Cardiac septum (tissue), 1 donor: ENCODE measurements at regions not wholly inside any gene's neighbourhood (a gene's known extent, or its start where the extent isn't known, plus 50 kb on each side); places are given as distances from the start of the nearest gene placed in this dataset.
"Not testable (repeated sequence)": the region's sequence is repeated elsewhere in the genome, so short reads cannot be mapped to it uniquely, and the experiment has no call there.

Experiments
- DNase-seq: peaks from one replicate; pipeline ENCODE4 v3.0.0-alpha.2; 2020; ENCODE audit warnings: low spot score
- intact Hi-C: fragments of 100-400 bp; cut with DNase I; formaldehyde crosslinking; loops from one replicate; pipeline ENCODE4 v1.14.0; 2022
- donor health status: DM: no; HTN: no; CAD: no.

GRCh38 chr7:48992816-48993215, 68.5 kb downstream of the CDC14C start:
- intact Hi-C loops = no loop called here
- no peak for DNase-seq

GRCh38 chr7:49001610-49002033, 77.3 kb downstream of the CDC14C start:
- DNase-seq = no peak
- intact Hi-C loops = loop anchor here (10.0 kb wide), 1 partner anchor 853 kb away; no protein-coding TSS in a partner anchor

- intact Hi-C loops = no loop called here
- no peak for DNase-seq
Measured at GRCh38 chr7:49010717-49011116, 86.4 kb downstream of the CDC14C start.

GRCh38 chr7:49014870-49015269, 90.5 kb downstream of the CDC14C start:
- no peak for DNase-seq
- intact Hi-C loops = no loop called here

- intact Hi-C loops = no loop called here
- no peak for DNase-seq
Measured at GRCh38 chr7:49020145-49020544, 95.8 kb downstream of the CDC14C start.

GRCh38 chr7:49022448-49022847, 98.1 kb downstream of the CDC14C start:
- DNase-seq = no peak
- intact Hi-C loops = no loop called here

GRCh38 chr7:49023345-49024328, 99.3 kb downstream of the CDC14C start:
- intact Hi-C loops = no loop called here

GRCh38 chr7:49030221-49030620, 105.9 kb downstream of the CDC14C start:
- intact Hi-C loops = no loop called here
- no peak for DNase-seq

More at GRCh38 chr7:49023345-49024328, 99.3 kb downstream of the CDC14C start:
- DNase-seq = no peak

- intact Hi-C loops = not testable (repeated sequence)
Measured at GRCh38 chr7:49033140-49033539, 108.8 kb downstream of the CDC14C start.

GRCh38 chr7:49037346-49038210, 113.2 kb downstream of the CDC14C start:
- DNase-seq = no peak

More at GRCh38 chr7:49033140-49033539, 108.8 kb downstream of the CDC14C start:
- DNase-seq = not testable (repeated sequence)

GRCh38 chr7:49038821-49039358, 114.5 kb downstream of the CDC14C start:
- DNase-seq = no peak
- intact Hi-C loops = no loop called here

More at GRCh38 chr7:49037346-49038210, 113.2 kb downstream of the CDC14C start:
- intact Hi-C loops = no loop called here

GRCh38 chr7:49060743-49061142, 136.4 kb downstream of the CDC14C start:
- no peak for DNase-seq
- intact Hi-C loops = no loop called here

GRCh38 chr7:49074538-49074937, 150.2 kb downstream of the CDC14C start:
- no peak for DNase-seq

GRCh38 chr7:49080896-49081475, 156.6 kb downstream of the CDC14C start:
- no peak for DNase-seq
- intact Hi-C loops = no loop called here

More at GRCh38 chr7:49074538-49074937, 150.2 kb downstream of the CDC14C start:
- intact Hi-C loops = no loop called here

- intact Hi-C loops = no loop called here
- no peak for DNase-seq
Measured at GRCh38 chr7:49088017-49088416, 163.7 kb downstream of the CDC14C start.

- intact Hi-C loops = no loop called here
- DNase-seq = no peak
Measured at GRCh38 chr7:49089717-49090116, 165.4 kb downstream of the CDC14C start.

- no peak for DNase-seq
- intact Hi-C loops = no loop called here
Measured at GRCh38 chr7:49091089-49091488, 166.7 kb downstream of the CDC14C start.

- no peak for DNase-seq
- intact Hi-C loops = no loop called here
Measured at GRCh38 chr7:49091519-49091918, 167.2 kb downstream of the CDC14C start.

GRCh38 chr7:49093218-49093617, 168.9 kb downstream of the CDC14C start:
- intact Hi-C loops = no loop called here
- no peak for DNase-seq
